Mesenchymal stem cell (in vitro differentiated cells and primary cell): ENCODE measurements at regions not wholly inside any gene's neighbourhood (a gene's known extent, or its start where the extent isn't known, plus 50 kb on each side); places are given as distances from the start of the nearest gene placed in this dataset.

ENCODE experiments used
- DNase-seq: peaks from one replicate; pipeline ENCODE4 v3.0.0-alpha.2; 2013
- H2AFZ ChIP-seq: one replicate; pipeline ENCODE4 v1.6.1; 2013; ENCODE audit warnings: low read depth, mild to moderate bottlenecking, control low read depth, inconsistent platforms, low read length, moderate library complexity
- H2AK5ac ChIP-seq: 2 replicates; pipeline ENCODE4 v1.6.1; 2013; ENCODE audit warnings: low read length, moderate library complexity, mild to moderate bottlenecking, inconsistent platforms; ENCODE audit not compliant: severe bottlenecking
- H2BK120ac ChIP-seq: one replicate; pipeline ENCODE4 v1.6.1; 2013; ENCODE audit warnings: low read depth, mild to moderate bottlenecking, inconsistent platforms, low read length, moderate library complexity
- H2BK12ac ChIP-seq, 2 experiments: one replicate each; pipeline ENCODE4 v1.6.1; 2013; ENCODE audit warnings: inconsistent platforms in 2 of 2, low read length in 2 of 2, mild to moderate bottlenecking in 2 of 2, moderate library complexity in 2 of 2, control low read depth in 1 of 2
- H2BK15ac ChIP-seq: one replicate; pipeline ENCODE4 v1.6.1; 2013; ENCODE audit warnings: mild to moderate bottlenecking, low read depth, inconsistent platforms; ENCODE audit not compliant: poor library complexity, severe bottlenecking
- H2BK5ac ChIP-seq: 2 replicates; pipeline ENCODE4 v1.6.1; 2013; ENCODE audit warnings: low read depth, mild to moderate bottlenecking, low read length, control low read depth, inconsistent platforms; ENCODE audit not compliant: poor library complexity, severe bottlenecking
- H3K14ac ChIP-seq, 2 experiments: one replicate each; pipeline ENCODE4 v1.6.1; 2013; ENCODE audit warnings: inconsistent platforms in 2 of 2, low read length in 2 of 2, control low read depth in 1 of 2, mild to moderate bottlenecking in 1 of 2, moderate library complexity in 1 of 2
- H3K18ac ChIP-seq, 2 experiments: one replicate each; pipeline ENCODE4 v1.6.1; 2013; ENCODE audit warnings: inconsistent platforms in 2 of 2, low read length in 2 of 2, control low read depth in 1 of 2, low read depth in 1 of 2, mild to moderate bottlenecking in 1 of 2
- H3K23ac ChIP-seq, 2 experiments: one replicate each; pipeline ENCODE4 v1.6.1; 2013; ENCODE audit warnings: inconsistent platforms in 2 of 2, low read length in 2 of 2, mild to moderate bottlenecking in 2 of 2, moderate library complexity in 2 of 2, control low read depth in 1 of 2
- H3K27ac ChIP-seq: 2 replicates; pipeline ENCODE4 v1.5.1; 2013; ENCODE audit warnings: mild to moderate bottlenecking, moderate library complexity, low read length, control low read depth, inconsistent platforms; ENCODE audit not compliant: poor library complexity, severe bottlenecking
- H3K27me3 ChIP-seq, 2 experiments: 2 replicates each; pipeline versions ENCODE4 v1.6.1 to v1.7.0; 2013; ENCODE audit warnings: low read length in 2 of 2, mild to moderate bottlenecking in 2 of 2, moderate library complexity in 2 of 2, control low read depth in 1 of 2, inconsistent platforms in 1 of 2; ENCODE audit not compliant: control insufficient read depth in 1 of 2, insufficient read depth in 1 of 2
- H3K36me3 ChIP-seq, 2 experiments: 2 replicates each; pipeline versions ENCODE4 v1.6.1 to v1.7.0; 2013; ENCODE audit warnings: low read length in 2 of 2, control low read depth in 1 of 2, inconsistent platforms in 1 of 2, low read depth in 1 of 2, mild to moderate bottlenecking in 1 of 2; ENCODE audit not compliant: insufficient read depth in 2 of 2, control insufficient read depth in 1 of 2
- H3K4ac ChIP-seq, 2 experiments: one replicate each; pipeline ENCODE4 v1.6.1; 2013; ENCODE audit warnings: inconsistent platforms in 2 of 2, low read length in 2 of 2, mild to moderate bottlenecking in 2 of 2, moderate library complexity in 2 of 2, control low read depth in 1 of 2, low read depth in 1 of 2
- H3K4me1 ChIP-seq: 2 replicates; pipeline ENCODE4 v1.6.1; 2013; ENCODE audit warnings: low read depth, low read length, control low read depth; ENCODE audit not compliant: control insufficient read depth, insufficient read depth
- H3K4me2 ChIP-seq: 2 replicates; pipeline ENCODE4 v1.6.1; 2013; ENCODE audit warnings: low read length, mild to moderate bottlenecking, inconsistent platforms; ENCODE audit not compliant: poor library complexity, severe bottlenecking
- H3K4me3 ChIP-seq, 2 experiments: 2 replicates each; pipeline versions ENCODE4 v1.5.1 to v1.7.0; 2013; ENCODE audit warnings: low read length in 2 of 2, mild to moderate bottlenecking in 2 of 2, control low read depth in 1 of 2, low read depth in 1 of 2; ENCODE audit not compliant: insufficient read depth in 1 of 2
- H3K79me1 ChIP-seq: replicated peaks from 2 replicates; pipeline ENCODE4 v1.6.1; 2013; ENCODE audit warnings: mild to moderate bottlenecking, control low read depth, low read length, inconsistent platforms; ENCODE audit not compliant: poor library complexity, severe bottlenecking
- H3K9ac ChIP-seq: 2 replicates; pipeline ENCODE4 v1.7.0; 2013; ENCODE audit warnings: mild to moderate bottlenecking, low read length, moderate library complexity
- H3K9me3 ChIP-seq: 2 replicates; pipeline ENCODE4 v1.7.0; 2013; ENCODE audit warnings: mild to moderate bottlenecking, low read length; ENCODE audit not compliant: control insufficient read depth
- H4K8ac ChIP-seq: one replicate; pipeline ENCODE4 v1.6.1; 2013; ENCODE audit warnings: inconsistent platforms, mild to moderate bottlenecking, low read length, moderate library complexity
- H4K91ac ChIP-seq: one replicate; pipeline ENCODE4 v1.6.1; 2013; ENCODE audit warnings: mild to moderate bottlenecking, low read length, inconsistent platforms
- WGBS: methylation state at CpG from one replicate; pipeline ENCODE4 v1.1.7; 2013; ENCODE audit warnings: mixed read lengths; 5-methylcytosine and 5-hydroxymethylcytosine counted together

GRCh38 chr5:23655674-23656073 lies 148.3 kb downstream of the PRDM9 start:
- H3K27me3 ChIP-seq, result no peaks in the 10 kb centered on the region
- no peak overlapping the region for H3K9ac ChIP-seq
- no peaks in the 10 kb centered on the region for H3K36me3 ChIP-seq
- H3K23ac ChIP-seq, result no peak overlapping the region
- 93% methylated on average over 2 of the region's 2 CpGs for WGBS
- no peak overlapping the region for H2BK15ac ChIP-seq
- no peak overlapping the region for H3K4ac ChIP-seq
- H3K4me1 ChIP-seq, result no peaks in the 10 kb centered on the region
- H3K9me3 ChIP-seq, result no peaks in the 10 kb centered on the region
- H3K18ac ChIP-seq, result no peak overlapping the region
- DNase-seq, result no peak
- H4K91ac ChIP-seq, result no peak overlapping the region
- no peak overlapping the region for H3K4me3 ChIP-seq
- H3K27ac ChIP-seq, result no peak overlapping the region
- no peak overlapping the region for H2BK5ac ChIP-seq
- H4K8ac ChIP-seq, result no peak overlapping the region
- no peak overlapping the region for H2AFZ ChIP-seq
- H2AK5ac ChIP-seq, result no peak overlapping the region
- H2BK12ac ChIP-seq, result no peak overlapping the region
- no peak overlapping the region for H2BK120ac ChIP-seq
- H3K79me1 ChIP-seq, result no peaks in the 10 kb centered on the region
- no peak overlapping the region for H3K4me2 ChIP-seq
- no peak overlapping the region for H3K14ac ChIP-seq

GRCh38 chr5:23675456-23675855 lies 168.0 kb downstream of the PRDM9 start:
- Histone ChIP-seq H3K4me2 (no peak overlapping the region), H2BK12ac (no peak overlapping the region), H3K79me1 (no peaks in the 10 kb centered on the region), H3K18ac (no peak overlapping the region), H2BK15ac (no peak overlapping the region), H3K36me3 (no peaks in the 10 kb centered on the region), H3K4me1 (peaks cover 2% of the 10 kb centered on the region), H4K91ac (peak overlapping the region; percentile 27), H2AFZ (no peak overlapping the region), H3K14ac (no peak overlapping the region), H3K23ac (no peak overlapping the region), H3K9ac (no peak overlapping the region), H3K4me3 (peak overlapping the region in 1 of 2 experiments; percentile 1), H4K8ac (peak overlapping the region; percentile 28), H2BK5ac (no peak overlapping the region), H2AK5ac (no peak overlapping the region), H3K4ac (no peak overlapping the region), H3K27me3 (no peaks in the 10 kb centered on the region), H2BK120ac (no peak overlapping the region), H3K27ac (no peak overlapping the region), H3K9me3 (peaks cover 11% of the 10 kb centered on the region)
- no peak for DNase-seq
- 69% methylated on average over 1 of the region's 1 CpG for WGBS

- no peak overlapping the region for H3K27ac ChIP-seq
- H3K27me3 ChIP-seq, result no peaks in the 10 kb centered on the region
- no peak overlapping the region for H3K4ac ChIP-seq
- H3K9ac ChIP-seq, result no peak overlapping the region
- H2AFZ ChIP-seq, result no peak overlapping the region
- no peaks in the 10 kb centered on the region for H3K79me1 ChIP-seq
- whole genome bisulfite sequencing, result no CpG with 5 or more reads among the region's 1 CpG
- peaks cover 2% of the 10 kb centered on the region for H3K4me1 ChIP-seq
- no peak overlapping the region for H2BK15ac ChIP-seq
- no peak overlapping the region for H4K91ac ChIP-seq
- H2BK12ac ChIP-seq, result no peak overlapping the region
- H3K36me3 ChIP-seq, result no peaks in the 10 kb centered on the region
- no peak overlapping the region for H2AK5ac ChIP-seq
- H4K8ac ChIP-seq, result no peak overlapping the region
- H3K9me3 ChIP-seq, result peaks cover 11% of the 10 kb centered on the region
- no peak overlapping the region for H3K4me2 ChIP-seq
- no peak for DNase-seq
- H2BK5ac ChIP-seq, result no peak overlapping the region
- H3K18ac ChIP-seq, result no peak overlapping the region
- H2BK120ac ChIP-seq, result no peak overlapping the region
- H3K14ac ChIP-seq, result no peak overlapping the region
- H3K4me3 ChIP-seq, result no peak overlapping the region
- H3K23ac ChIP-seq, result no peak overlapping the region
Observed at GRCh38 chr5:23677996-23678395, 170.6 kb downstream of the PRDM9 start.

GRCh38 chr5:23684103-23684502 lies 176.7 kb downstream of the PRDM9 start:
- H2BK12ac ChIP-seq, result no peak overlapping the region
- H2AK5ac ChIP-seq, result no peak overlapping the region
- no peaks in the 10 kb centered on the region for H3K79me1 ChIP-seq
- H4K8ac ChIP-seq, result no peak overlapping the region
- H3K36me3 ChIP-seq, result no peaks in the 10 kb centered on the region
- H3K4ac ChIP-seq, result no peak overlapping the region
- H3K9ac ChIP-seq, result no peak overlapping the region
- no peak overlapping the region for H3K4me3 ChIP-seq
- no peaks in the 10 kb centered on the region for H3K9me3 ChIP-seq
- WGBS, result 28% methylated on average over 2 of the region's 2 CpGs
- H4K91ac ChIP-seq, result no peak overlapping the region
- H2BK120ac ChIP-seq, result no peak overlapping the region
- DNase-seq, result no peak
- H3K4me2 ChIP-seq, result no peak overlapping the region
- H3K18ac ChIP-seq, result no peak overlapping the region
- no peak overlapping the region for H3K23ac ChIP-seq
- no peaks in the 10 kb centered on the region for H3K4me1 ChIP-seq
- H3K27ac ChIP-seq, result no peak overlapping the region
- no peaks in the 10 kb centered on the region for H3K27me3 ChIP-seq
- H2BK5ac ChIP-seq, result no peak overlapping the region
- no peak overlapping the region for H2AFZ ChIP-seq
- H3K14ac ChIP-seq, result no peak overlapping the region
- no peak overlapping the region for H2BK15ac ChIP-seq
